Breast epithelium (tissue), 3 donors: ENCODE measurements at regions not wholly inside any gene's neighbourhood (a gene's known extent, or its start where the extent isn't known, plus 50 kb on each side); places are given as distances from the start of the nearest gene placed in this dataset.

Source experiments
- POLR2AphosphoS5 ChIP-seq, 3 donors: sonication (generic); formaldehyde crosslinking; IDR thresholded peaks; one replicate each; pipeline ENCODE4 v1.6.1; 2017; ENCODE audit warnings: antibody characterized with exemption in 3 of 3
- TF ChIP-seq, protein P1 (sequence below), 3 donors: fragments of 450-650 bp; IDR thresholded peaks; one replicate each; pipeline ENCODE4 v1.5.1; 2016 to 2017; ENCODE audit warnings: antibody characterized with exemption in 3 of 3, mild to moderate bottlenecking in 3 of 3, moderate library complexity in 3 of 3

DNA sequence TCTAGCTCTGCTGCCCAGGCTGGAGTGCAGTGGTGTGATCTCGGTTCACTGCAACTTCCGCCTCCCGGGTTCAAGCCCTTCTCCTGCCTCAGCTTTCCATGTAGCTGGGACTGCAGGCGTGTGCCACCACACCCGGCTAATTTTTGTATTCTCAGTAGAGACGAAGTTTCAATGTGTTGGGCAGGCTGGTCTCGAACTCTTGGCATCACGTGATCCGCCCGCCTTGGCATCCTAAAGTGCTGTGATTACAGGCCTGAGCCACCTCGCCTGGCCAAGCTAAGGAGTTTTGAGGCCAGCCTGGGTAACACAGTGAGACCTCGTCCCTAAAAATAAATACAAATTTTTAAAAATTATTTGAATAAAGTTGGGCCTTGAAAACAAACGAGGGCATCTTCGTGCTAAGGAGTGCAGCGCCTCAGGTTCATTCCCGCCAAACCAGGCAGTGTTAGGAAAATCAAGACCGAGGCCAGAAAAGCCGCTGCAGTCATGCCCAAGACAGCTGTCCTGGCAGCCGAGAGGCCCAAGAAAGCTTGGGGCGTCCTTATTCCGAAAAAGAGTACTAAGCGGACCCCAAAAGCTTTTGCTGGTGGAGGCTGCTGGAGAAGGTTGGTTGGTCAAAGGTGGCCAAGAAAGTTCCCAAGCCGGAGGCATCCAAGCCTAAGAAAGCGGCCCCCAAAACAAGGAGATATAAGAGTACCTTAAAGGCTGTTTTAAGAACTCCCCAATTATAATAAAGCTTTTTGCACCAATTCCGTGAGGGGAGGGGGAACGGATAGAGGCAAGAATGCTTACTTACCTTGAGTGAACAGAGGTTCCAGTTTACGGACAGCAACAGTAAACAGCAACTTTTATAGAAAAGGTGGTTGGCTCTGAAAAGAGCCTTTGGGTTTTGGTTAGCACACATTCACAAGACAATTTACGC, 109.0 kb downstream of the HFE start:
- TF ChIP-seq, protein P1, sequence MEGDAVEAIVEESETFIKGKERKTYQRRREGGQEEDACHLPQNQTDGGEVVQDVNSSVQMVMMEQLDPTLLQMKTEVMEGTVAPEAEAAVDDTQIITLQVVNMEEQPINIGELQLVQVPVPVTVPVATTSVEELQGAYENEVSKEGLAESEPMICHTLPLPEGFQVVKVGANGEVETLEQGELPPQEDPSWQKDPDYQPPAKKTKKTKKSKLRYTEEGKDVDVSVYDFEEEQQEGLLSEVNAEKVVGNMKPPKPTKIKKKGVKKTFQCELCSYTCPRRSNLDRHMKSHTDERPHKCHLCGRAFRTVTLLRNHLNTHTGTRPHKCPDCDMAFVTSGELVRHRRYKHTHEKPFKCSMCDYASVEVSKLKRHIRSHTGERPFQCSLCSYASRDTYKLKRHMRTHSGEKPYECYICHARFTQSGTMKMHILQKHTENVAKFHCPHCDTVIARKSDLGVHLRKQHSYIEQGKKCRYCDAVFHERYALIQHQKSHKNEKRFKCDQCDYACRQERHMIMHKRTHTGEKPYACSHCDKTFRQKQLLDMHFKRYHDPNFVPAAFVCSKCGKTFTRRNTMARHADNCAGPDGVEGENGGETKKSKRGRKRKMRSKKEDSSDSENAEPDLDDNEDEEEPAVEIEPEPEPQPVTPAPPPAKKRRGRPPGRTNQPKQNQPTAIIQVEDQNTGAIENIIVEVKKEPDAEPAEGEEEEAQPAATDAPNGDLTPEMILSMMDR (IDR thresholded peaks at IDR 0.05): no peak
- no peak for TF ChIP-seq POLR2AphosphoS5 (IDR thresholded peaks at IDR 0.05)
